ENCODE measurements at regions not wholly inside any gene's neighbourhood (a gene's known extent, or its start where the extent isn't known, plus 50 kb on each side); places are given as distances from the start of the nearest gene placed in this dataset.

DNA sequence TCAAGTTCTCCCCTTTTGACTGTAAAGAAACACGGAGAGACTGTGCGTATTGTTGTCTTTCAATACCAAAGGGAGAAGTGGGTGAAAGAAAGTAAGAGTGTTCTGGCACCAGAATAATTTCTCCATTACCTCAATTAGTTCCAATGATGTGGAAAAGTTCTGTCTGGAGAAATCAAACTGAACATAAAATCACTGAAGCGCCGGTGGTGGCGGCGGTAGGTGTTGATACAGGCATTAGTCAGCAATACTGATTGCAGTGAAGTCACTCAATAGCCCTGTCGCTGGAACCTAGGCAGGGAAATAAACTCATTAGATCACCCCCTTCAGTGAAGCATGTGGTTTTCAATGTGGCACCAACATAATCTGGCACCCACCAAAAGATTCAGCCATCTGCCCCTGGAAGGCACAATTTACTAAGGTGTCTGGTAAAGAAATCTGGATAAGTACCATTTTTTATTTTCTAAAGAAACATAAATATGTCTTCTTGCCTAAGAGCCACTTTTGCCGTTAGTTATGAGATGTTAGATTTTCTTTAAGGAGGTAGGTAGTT, 274.2 kb upstream of the SOX9 start:
- no peak for TF ChIP-seq CTCF (IDR thresholded peaks at IDR 0.05; ENCODE audit: low read depth, low read length, missing control alignments)
- H3K4me3 ChIP-seq (ENCODE audit: low read depth, low read length): no peak overlapping the region
- in situ Hi-C loops (cut with HindIII; ENCODE audit: low sequenced_read_pairs): no loop called here
- no peak for DNase-seq (ENCODE audit: low read depth)

DNA sequence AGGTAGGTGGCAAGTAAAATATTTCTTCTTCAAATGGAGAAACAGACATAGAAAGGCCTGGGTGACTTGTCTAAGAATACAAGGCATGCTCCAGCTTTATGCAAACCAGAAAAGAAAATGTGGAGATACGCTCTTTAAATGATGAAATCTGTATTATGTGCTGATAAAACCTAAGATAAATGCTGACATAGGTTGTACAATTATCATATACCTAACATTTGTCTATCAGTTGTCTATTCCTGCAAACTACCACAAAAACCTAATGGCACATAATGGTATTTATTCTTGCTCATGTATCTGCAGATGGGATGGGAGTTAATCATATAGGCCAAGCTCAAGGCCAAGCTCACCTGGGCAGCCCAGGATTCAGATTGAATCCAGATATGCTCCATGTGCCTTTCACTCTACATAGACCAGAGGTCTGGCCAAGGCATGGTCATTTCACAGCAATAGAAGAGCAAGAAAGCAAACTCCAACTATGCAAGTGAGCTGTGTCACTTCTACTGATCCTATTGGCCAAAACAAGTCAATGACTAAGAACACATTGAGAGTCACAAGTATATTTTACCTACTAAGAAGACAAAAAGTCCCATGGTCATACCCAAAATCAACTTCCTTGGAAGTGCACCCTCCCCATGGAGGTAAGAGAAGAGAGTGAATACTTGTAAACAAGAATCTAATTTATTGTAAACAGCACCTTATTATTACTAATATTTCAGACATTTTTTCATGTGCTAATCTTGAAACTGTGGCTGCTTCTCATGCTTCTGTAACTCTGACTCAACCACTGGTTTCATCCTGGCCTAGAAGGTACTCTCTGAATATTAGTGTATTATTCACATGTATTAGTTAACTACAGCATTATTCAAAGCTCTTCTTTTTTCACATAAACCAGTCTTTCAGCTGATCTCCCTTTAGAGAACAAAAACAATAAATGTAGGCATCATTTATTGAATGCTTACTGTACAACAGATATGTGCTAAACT, 270.7 kb upstream of the SOX9 start:
- no peak overlapping the region for H3K4me3 ChIP-seq (ENCODE audit: low read depth, low read length)
- no peak for TF ChIP-seq CTCF (IDR thresholded peaks at IDR 0.05; ENCODE audit: low read depth, low read length, missing control alignments)
- no peak for DNase-seq (ENCODE audit: low read depth)
- in situ Hi-C loops (cut with HindIII; ENCODE audit: low sequenced_read_pairs): no loop called here

DNA sequence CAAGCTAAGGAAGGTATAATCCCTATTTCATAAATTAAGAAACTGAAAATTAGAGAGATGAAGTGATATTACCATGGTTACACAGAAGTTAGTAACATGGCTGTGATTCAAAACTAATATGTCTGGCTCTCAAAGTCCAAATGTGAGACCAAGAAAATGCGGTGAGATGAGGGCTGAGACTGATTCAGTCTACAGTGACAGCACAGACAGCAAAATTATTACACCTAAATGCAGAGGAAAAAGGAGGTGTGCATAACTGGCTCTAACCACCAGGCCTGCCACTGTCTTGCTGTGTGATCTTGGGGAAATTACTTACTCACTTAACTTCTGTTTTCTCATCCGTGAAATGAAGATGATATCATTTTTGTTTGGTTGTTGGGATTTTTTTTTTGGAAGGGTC, 270.0 kb upstream of the SOX9 start:
- in situ Hi-C loops (cut with HindIII; ENCODE audit: low sequenced_read_pairs): no loop called here
- TF ChIP-seq CTCF (IDR thresholded peaks at IDR 0.05; ENCODE audit: low read depth, low read length, missing control alignments): no peak

DNA sequence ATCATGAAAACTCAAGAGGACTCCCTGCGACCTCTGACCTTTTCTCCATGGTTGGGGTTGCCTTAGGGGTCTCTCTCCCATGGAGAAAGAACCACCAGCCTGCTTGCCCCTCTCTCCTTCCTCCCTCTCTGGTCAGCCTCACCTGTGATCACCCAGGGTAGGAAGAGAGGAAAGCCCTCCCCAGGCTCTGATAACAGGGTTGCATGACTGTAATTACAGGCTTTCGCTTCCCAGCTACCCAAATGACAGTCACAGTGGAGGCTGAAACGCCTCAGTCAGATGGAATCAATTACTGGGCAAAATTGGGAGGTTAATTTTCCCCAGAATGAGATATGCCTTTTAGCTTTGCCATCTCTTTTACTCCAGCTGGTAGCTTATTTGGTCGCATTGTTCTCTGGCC, 265.8 kb upstream of the SOX9 start:
- no peak overlapping the region for H3K4me3 ChIP-seq (ENCODE audit: low read depth, low read length)
- TF ChIP-seq CTCF (IDR thresholded peaks at IDR 0.05; ENCODE audit: low read depth, low read length, missing control alignments): no peak
- in situ Hi-C loops (cut with HindIII; ENCODE audit: low sequenced_read_pairs): no loop called here
- DNase-seq (ENCODE audit: low read depth): no peak

More for the DNA sequence above, 270.0 kb upstream of the SOX9 start:
- no peak overlapping the region for H3K4me3 ChIP-seq (ENCODE audit: low read depth, low read length)
- DNase-seq (ENCODE audit: low read depth): no peak

DNA sequence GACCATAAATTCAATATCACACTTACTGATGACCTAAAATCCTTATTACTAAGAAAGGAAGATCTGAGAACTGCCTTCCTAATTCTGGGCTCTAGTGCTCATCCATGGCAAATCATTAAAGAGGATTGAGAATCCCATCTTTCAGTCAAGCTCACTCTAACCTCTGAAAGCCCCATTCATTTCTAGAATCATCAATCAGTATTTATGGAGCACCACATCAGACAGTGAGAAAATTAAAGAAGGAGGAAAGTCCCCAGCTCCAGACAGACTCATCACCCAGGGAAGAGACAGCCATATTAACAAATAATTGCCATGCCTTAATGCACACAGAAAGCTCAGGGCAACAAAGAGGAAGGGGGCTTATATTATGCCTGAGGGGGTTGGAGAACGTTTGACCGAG, 256.1 kb upstream of the SOX9 start:
- H3K4me3 ChIP-seq (ENCODE audit: low read depth, low read length): no peak overlapping the region
- no peak for TF ChIP-seq CTCF (IDR thresholded peaks at IDR 0.05; ENCODE audit: low read depth, low read length, missing control alignments)
- no peak for DNase-seq (ENCODE audit: low read depth)
- in situ Hi-C loops (cut with HindIII; ENCODE audit: low sequenced_read_pairs): no loop called here

DNA sequence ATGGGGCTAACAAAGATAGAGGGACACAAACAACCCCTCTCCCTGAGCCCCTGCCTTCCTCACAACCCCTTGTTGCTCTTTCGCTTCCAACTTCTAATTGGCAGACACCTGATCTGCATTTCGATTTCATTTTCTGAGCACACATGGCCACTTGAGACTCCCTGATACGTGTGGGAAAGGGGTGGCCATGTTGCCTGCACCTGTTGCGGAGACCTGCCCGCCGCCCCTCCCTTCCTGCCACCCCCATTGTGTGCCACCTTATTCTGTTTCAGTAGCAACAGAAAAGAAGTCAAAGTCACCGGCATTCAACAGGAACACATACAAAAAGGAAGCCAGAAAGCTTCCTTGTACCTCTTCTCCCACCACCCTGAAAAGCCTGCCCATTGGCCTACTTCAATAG, 254.7 kb upstream of the SOX9 start:
- no peak for DNase-seq (ENCODE audit: low read depth)
- H3K4me3 ChIP-seq (ENCODE audit: low read depth, low read length): no peak overlapping the region
- TF ChIP-seq CTCF (IDR thresholded peaks at IDR 0.05; ENCODE audit: low read depth, low read length, missing control alignments): no peak
- in situ Hi-C loops (cut with HindIII; ENCODE audit: low sequenced_read_pairs): no loop called here

All from astrocyte of the cerebellum (primary cell).